Activated T-cell treated with anti-CD3 and anti-CD28 coated beads for 4 hours (primary cell): ENCODE measurements at regions not wholly inside any gene's neighbourhood (a gene's known extent, or its start where the extent isn't known, plus 50 kb on each side); places are given as distances from the start of the nearest gene placed in this dataset.

Source experiments
- DNase-seq: peaks from one replicate; pipeline ENCODE4 v3.0.0-alpha.2; 2020

DNA sequence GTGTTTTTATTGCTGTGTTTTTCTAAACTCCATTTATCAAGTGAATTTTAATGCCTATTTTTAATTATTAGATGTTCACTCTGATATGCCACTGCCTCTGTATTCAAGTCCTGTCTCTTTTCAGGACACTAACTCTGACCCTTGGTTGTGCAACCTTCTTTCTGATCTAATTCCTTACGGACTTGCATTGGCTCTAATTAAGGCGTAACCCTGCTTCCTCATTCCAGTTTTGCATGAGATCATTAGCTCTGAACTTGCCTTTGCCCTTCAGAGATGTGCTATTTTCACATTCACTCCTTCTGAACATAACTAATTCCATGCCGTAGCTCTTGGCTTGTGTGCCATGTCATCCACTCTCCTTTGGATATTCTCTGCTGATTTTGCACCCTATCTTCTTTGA lies 162.5 kb upstream of the TMEFF2 start:
- no peak for DNase-seq

DNA sequence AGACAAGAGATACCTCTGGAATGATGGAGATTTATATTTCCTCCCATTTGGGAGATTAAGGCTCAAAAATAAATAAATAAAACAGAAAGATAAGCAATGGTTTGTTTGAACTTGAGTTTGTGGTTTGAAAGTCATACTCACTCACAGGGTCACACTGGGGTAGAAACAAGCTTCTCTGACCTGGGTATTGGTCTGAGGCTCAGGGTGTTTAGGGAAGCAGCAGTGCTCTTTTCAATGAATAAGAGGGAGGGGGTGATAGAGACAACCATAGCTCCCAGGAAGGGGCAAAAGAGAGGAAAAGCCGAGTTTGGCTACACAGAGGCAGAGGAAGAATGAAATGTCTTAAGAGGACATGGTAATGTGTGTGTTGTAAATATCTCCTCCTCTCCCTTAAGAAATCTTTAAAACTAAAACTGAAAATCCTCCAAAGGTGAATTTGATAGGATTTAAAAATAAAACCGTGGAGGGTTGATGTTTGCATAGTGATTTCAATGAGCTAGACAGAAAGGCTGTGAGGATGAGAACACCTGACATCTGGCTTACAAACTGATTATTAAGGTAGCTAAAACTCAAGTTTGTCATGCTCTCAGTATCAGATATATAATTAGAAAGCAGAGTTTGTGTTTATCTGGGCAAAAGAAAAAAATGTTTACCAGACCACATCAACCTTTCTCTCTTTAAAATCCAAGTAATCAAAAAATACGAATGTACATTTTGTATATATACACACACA lies 159.9 kb upstream of the TMEFF2 start:
- DNase-seq, result no peak

DNA sequence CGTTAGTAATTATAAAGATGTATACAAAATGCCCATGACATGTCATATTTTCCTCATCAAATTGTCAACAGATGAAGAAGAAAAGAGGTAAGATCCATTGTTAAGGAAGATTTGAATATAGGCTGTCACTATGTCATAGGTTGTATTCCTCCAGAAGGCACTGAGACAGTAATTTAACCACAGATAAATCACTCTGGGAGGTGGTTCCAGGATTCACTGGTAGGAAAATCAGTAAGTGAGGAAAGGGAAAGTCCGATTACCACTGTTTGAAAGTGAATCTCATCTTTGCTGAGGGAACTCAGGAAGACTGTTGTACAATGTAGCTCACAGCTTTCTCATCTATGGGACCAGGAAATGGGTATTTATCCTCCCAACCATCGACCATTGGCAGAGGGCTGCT lies 152.8 kb upstream of the TMEFF2 start:
- no peak for DNase-seq

DNA sequence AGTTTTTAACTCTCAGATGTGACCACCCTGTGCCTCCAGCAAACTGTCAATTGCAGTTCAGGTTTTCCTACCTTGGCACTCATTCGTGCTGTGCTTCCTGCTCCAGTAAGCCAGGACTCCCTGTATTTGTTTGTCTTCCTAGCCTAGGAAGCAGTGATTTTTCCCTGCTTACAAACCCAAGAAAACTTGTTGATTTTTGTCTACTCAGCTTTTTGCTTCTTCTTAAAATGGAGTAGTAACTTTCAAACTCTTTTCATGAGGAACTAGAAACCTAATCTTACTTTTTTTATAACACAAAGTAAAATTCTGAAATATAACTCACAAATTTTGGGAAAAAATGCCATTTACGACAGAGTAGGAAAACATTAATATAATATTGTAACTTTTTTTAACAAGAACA lies 150.6 kb upstream of the TMEFF2 start:
- DNase-seq, result no peak

DNA sequence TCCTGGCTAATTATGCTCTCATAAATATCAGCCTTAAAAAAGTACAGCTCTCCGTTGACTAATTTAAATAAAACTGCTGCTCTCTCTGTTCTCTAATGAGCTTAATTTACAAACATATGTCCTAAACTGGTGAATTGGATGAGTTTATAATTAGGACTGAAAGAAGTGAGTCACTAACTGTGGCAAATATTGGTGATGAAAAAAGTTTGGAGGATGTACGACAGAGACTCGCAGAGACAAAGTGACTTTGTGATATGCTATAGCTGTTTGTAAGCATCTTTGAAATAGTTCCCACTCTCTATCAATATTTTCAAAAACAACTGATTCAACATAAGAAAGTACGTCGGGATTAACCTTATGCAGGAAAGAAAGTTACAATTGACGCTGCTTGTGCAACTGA lies 138.9 kb upstream of the TMEFF2 start:
- DNase-seq, result no peak

DNA sequence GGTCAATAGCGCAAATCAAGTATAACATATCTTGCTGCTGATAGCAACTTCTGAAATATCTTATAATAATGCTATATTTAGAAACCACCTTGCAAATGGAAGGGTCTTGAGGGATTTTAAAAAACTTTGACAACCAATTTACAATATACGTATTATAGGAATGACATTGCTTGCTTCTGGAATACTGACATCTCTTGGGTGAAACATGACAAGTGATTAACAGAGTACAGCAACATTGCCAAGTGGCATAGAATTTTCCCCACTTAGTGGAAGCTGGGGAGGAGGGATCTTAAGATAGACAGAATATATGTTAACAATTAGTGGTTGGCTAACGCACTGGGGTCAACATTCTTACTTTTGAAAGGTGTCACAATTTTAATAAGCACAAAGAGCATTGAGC lies 133.6 kb upstream of the TMEFF2 start:
- no peak for DNase-seq

DNA sequence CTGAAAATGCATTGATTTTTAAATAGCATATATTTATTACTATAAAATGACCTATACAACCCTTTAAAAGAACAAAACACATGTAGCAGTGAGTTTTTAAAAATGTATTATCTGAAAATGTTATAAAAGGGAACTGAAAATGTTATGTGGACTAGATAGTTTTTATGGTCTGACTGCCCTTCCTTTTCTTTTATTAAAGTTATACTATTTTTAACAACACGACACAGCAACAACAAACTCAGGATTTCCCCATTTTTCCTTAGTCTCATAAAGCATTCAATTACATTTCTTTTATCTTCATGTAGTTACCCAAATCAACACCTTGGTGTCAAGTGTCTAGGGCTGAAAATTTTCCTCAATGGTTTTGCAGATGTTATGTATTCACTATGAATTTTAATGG lies 132.8 kb upstream of the TMEFF2 start:
- DNase-seq, result no peak

DNA sequence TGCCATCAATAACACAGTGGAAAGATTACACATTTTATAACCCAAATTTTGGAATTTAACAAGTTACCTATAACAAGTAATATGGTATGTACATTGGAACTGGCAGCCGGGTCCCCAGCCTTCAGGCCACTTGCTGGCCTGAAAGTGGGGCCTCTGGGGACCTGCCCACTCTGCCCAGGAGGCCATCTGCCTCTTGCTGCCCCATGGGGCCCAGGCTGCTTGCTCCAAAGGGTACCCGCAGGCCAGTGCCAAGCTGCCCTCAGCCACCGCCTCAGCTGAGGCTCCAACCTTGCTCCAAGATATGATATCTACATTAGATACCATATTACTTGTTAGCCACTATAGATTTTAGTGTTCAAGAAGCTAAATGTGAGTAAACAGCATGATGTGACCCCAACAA lies 120.8 kb upstream of the TMEFF2 start:
- no peak for DNase-seq

DNA sequence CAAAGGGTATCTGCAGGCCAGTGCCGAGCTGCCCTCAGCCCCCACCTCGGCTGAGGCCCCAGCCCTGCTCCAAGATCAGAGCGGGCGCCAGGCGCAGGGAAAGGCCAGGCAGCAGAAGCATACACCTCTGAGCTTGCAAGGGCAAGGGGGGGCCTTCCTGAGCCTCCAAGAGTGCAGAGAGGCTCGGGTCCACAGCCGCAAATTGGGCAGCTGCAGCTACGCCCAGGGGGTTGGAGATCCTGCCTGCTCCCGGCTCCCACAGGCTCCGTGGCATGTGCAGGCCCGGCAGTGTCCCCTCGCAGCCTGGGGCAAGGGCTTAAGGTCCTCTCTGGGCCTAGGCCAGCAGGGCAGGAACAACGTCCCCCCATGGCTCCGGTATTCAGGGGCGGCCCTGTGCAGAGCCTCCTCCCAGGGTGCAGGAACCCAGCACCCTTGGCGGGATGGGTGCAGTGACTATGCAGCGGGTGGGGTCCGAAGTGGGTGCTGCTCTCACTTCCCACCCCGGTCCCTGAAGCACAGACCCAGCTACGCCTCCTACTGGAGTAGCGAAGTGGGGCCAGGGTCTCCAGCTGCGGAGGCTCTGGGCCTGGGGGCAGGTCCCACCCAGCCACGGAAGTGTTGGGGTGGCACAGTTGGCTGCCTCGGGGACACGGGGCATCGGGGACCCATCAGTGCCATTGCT lies 120.2 kb upstream of the TMEFF2 start:
- no peak for DNase-seq

DNA sequence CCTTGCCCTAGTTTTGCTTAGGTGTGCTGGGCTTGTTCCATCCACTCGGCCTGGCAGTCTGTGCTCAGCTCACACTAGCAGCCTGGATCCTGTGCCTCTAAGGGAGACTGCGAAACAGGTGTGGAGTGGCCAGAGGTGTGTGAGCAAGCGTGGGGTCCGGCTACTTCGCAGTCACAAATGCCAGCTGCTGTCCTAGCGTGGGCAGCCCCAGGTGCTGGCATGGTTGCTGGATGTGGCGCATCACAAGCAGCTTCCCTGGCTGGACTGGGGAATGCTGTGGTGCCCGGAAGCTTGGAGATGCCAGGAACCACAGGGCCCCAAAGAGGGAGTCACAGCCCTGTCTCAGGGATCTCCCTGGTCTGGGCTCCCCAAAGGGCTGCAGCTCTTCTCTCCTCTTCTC lies 119.0 kb upstream of the TMEFF2 start:
- no peak for DNase-seq

DNA sequence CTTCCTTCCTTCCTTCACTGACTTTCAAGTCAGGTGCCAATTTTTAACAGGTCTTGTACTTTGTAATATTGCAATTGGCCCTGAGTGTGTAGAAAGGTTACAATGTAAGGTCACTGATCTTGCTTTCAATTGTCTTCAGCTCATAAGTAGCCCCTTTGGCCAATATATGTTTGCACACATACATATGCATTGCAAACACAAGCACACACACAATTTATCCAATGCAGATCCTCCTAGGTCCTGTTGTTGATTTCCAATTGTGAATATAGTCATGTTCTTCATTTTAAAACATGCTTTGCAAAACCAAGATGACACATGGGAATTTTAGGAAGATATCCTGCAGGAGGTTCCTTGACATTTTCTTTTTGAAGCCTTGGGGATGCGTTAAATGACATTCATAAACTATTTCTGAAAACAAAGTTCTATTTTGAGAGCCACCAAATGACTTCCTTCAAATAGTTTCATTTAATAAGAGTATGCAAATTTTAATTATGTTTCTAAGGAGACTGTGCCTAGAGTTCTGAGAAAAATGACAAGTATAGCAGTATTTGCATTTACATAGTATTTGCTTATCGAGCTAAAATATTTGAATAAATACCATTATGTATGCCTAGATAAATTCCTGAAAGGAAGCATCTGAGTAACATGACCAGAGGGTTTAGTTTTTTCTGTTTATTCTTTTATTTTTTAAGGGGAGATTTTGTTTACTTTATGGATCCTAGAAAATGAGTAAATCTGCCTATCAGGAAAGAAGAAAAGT lies 117.1 kb upstream of the TMEFF2 start:
- DNase-seq, result no peak

DNA sequence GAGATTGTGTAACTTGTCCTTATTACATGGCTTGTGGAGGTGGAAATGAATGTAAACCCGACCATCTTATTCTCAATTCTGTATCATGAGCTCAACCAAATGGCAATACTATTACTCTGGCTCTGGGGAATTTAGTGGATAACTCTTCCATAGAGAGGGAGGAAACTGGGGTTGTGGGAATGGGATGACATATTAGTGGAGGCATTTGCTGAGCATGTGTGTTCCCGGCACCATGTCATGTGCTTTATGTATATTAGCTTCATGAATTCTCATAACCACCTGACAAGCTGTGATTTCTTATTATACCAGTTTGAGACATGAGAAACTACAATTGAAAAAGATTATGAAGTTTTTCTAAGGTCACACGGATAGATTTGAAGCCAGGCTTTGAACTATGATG lies 112.8 kb upstream of the TMEFF2 start:
- DNase-seq, result no peak

DNA sequence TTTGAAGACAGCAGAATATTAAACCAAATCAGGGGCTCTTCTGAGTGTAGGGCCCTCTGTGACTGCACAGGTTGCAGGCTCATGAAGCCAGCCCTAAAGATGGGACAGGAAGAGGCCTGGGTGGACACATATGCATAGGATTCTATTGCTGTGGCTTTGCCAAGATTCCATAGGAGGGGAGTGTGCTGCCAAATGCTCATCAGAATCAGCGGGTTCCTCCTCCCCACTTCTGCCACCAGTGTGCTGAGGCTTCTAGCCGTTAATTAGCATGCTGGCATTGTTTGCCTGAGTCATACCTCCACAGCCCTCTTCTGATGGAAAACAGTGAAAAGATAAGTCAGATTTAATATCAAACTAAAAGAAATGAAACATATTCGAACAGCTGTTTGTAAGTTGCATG lies 103.9 kb upstream of the TMEFF2 start:
- no peak for DNase-seq

DNA sequence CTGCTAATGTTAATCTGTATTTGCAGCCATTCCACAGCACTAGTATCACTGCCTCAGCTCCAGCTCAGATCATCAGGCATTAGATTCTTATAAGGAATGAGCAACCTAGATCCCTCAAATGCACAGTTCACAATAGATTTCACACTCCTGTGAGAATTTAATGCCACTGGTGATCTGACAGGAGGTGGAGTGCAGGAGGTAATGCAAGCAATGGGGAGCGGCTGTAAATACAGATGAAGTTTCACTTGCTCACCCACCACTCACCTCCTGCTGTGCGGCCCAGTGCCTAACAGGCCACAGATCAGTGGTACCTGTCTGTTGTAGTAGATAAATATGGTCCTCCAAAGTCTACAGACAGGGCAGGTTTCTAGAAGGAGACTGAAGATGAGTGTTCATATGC lies 97.7 kb upstream of the TMEFF2 start:
- no peak for DNase-seq

DNA sequence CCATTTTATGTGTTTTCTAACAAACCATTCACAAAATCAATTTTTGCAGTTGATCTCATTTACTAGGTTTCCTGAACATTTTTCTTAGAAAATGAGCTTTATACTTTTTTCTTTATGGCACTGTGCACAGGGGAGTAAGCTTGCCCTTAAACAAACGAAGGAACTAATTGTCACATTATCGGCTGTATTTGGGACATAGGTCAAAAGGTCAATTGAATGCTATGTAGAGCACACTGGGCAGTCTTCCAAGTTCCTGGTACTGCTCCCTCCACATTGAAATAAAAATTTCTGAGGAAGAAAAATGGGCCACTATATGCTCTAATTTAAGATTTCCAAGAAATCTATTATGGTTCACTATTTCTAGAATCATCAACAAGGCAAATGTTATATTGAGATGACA lies 93.6 kb upstream of the TMEFF2 start:
- no peak for DNase-seq

DNA sequence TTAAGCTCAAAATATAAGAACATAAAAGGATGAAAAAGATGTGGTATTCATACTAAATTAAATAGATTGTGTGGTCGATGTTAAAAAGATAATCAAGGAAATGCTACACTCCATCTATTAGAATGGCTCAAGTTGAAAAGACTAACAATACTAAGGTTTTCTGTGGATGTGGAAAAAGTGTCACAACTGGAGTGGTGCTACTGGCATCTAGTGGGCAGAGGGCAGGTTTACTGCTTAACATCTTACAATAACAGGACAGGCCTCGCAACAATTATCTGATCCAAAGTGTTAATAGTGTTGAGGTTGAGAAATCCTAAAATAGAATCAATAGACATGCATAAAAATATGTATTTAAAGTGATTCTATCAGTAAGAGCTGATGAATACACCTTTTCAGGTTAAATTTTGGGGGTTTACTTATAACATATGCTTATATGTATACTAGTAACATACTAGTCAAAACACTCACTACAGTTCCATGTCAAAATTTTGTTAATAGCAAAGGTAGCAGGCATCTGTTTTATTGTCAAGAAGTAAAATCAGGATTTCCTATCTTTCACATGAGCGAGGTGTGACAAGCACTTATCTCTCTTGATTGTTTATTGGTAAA lies 91.5 kb upstream of the TMEFF2 start:
- no peak for DNase-seq

DNA sequence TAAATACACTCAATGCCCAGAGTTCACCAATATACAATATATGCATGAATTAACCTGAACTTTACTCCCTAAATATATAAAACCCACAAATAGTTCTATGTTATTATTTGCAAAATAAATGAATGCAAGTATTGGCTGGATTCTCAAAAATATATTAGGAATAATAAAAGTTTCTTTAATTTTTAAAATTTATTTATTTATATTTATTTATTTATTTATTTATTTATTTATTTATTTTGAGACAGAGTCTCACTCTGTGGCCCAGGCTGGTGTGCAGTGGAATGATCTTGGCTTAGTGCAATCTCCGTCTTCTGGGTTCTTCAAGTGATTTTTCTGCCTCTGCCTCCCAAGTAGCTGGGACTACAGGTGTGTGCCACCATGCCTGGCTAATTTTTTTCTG lies 88.7 kb upstream of the TMEFF2 start:
- no peak for DNase-seq

DNA sequence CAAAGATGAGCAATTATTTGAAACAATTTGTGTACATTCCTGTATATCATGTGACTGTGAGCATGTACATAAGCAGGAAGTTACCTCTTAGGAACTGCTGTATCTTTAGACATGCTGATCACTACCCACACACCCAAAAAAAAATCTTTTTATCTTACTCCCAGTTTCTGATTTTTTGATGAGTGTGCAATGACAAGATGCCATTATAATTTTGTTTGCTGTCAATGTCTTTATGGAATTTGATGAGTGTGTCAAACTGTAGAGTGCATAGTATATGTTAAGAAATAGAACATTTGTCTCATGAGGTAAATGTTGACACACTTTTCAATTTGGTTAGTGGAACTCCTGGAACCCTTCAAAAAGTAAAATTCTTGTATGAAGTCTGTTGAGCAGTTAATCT lies 84.0 kb upstream of the TMEFF2 start:
- no peak for DNase-seq

DNA sequence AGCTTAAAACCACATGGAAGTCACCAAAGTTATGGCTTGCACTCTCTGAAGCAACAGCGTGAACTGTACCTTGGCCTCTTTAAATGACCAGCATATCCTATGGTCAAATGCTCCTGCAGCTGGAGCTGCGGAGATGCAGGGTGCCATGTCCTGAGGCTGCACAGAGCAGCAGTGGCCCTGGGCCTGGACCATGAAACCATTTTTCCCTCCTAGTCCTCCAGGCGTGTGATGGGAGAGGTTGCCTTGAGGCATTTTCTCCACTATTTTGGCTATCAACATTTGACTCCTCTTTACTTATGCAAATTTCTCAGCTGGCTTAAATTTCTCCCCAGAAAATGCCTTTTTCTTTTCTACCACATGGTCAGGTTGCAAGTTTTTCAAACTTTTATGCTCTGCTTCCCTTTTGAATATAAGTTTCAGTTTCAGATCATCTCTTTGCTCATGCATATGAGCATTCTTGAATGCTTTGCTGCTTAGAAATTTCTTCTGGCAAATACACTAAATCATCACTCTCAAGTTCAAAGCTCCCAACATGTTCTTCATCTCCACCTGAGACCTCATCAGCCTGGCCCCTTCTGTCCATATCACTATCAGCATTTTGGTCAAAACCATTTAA lies 82.9 kb upstream of the TMEFF2 start:
- DNase-seq, result no peak

DNA sequence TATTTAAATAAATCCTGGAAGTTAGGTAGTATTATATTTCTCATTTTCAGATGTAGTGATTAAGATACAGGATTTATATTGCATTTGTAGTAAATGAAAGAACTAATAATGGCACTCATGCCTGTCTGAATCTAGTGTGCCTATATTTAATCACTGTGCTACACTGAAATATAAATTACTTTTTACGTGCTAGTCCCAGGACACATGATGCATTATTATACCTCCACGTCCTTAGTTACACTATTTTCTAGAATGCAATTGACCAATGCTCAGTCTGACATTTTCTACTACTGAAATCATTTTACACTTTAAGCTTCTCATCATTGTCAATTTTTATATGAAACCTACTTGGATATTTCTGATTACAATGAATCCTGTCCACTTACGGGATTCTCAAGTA lies 80.9 kb upstream of the TMEFF2 start:
- DNase-seq, result no peak

DNA sequence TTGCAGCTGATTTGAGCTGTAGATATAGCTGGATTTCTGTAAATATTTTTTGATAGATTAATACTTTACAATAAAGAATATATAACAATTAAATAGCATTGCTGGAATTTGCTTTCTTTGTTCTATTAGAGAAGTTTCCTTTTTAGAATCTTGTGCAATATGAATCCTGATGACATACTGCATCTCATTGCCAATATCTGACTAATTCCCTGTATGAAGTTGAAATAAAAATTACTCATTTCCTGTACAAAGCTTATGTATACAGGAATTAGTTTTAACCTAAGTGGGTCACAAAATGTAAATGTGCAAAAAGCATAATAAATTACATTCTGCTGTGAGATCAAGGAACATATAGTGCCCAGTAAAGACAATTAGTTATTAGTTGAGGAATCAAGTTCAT lies 72.8 kb upstream of the TMEFF2 start:
- DNase-seq, result no peak

DNA sequence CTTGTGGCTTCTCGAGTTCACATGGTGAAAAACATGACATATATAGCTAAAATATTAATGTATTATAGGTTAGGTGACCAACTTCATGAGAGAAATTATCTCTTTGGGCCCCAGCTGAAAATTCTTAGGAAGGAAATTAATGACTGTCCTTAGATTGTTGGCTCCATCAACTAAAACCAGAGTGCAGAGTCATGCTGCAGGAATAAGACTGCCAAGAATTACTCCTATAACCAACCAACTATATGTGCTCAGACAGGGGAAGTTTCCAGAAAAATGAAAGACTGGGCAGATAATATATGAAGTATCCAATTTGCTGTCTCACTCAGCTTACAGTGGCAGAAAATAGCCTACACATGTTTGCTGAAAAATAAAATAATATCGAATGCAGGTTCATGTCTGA lies 71.0 kb upstream of the TMEFF2 start:
- no peak for DNase-seq

DNA sequence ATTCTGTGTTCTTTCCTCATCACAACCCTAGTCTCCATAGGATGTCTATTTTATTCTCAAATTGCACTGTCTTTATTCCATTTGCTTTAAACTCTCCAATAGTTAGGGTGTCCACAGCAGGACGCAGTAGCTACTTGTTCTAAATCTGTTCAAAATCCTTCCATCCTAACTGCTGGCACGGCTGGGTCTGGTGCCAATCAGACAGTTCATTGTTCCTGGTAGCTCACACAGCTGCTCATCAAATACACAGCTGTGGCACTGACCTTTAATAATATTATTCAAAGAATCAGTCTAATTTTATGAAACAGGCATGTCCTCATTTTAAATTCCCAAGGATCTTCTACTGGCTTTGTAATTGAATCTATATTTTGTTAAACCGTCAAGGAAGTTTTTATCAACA lies 59.7 kb upstream of the TMEFF2 start:
- no peak for DNase-seq
